SK-N-SH (cell line): ENCODE measurements at regions not wholly inside any gene's neighbourhood (a gene's known extent, or its start where the extent isn't known, plus 50 kb on each side); places are given as distances from the start of the nearest gene placed in this dataset.

Experiments used
- CTCF ChIA-PET: fragments of 300-600, 350-600 bp; formaldehyde crosslinking; extraction: SDS; loops from one replicate; lab custom pipeline; 2021; lab: Yijun Ruan, JAX
- POLR2A ChIA-PET: fragments of 350-600 bp; sonication (Branson Sonifier 250); formaldehyde crosslinking; extraction: SDS; loops from one replicate; lab custom pipeline; 2020; ENCODE audit warnings: antibody characterized with exemption, inconsistent platforms; lab: Yijun Ruan, JAX
- DNase-seq: peaks from one replicate; pipeline ENCODE4 v3.0.0; 2012
- H2AFZ ChIP-seq: fragments of 200-600 bp; sonication (generic); 2 replicates; pipeline ENCODE4 v1.8.1; 2016; ENCODE audit warnings: antibody characterized with exemption, mild to moderate bottlenecking, low read depth
- H3F3A ChIP-seq: fragments of 200-600 bp; sonication (generic); replicated peaks from 2 replicates; pipeline ENCODE3; 2016; ENCODE audit warnings: antibody characterized with exemption, mild to moderate bottlenecking; ENCODE audit not compliant: insufficient read depth
- H3K27ac ChIP-seq, 2 experiments: fragments of 200-500 bp in 1 of 2; fragments of 200-600 bp in 1 of 2; sonication (Bioruptor generic) in 1 of 2; sonication (generic), shearing (Covaris generic) in 1 of 2; 2 replicates each; pipeline versions ENCODE4 v1.5.1 to v1.6.1; 2014 to 2016; ENCODE audit warnings: low read depth in 2 of 2, inconsistent platforms in 1 of 2, low read length in 1 of 2, mild to moderate bottlenecking in 1 of 2, mixed read lengths in 1 of 2
- H3K27me3 ChIP-seq: fragments of 200-600 bp; sonication (generic), shearing (Covaris generic); 2 replicates; pipeline ENCODE4 v1.6.1; 2016; ENCODE audit warnings: mixed run types; ENCODE audit not compliant: insufficient read depth
- H3K36me3 ChIP-seq, 2 experiments: fragments of 200-500 bp in 1 of 2; fragments of 200-600 bp in 1 of 2; sonication (Bioruptor generic) in 1 of 2; sonication (generic) in 1 of 2; replicated peaks in 1 of 2; 2 replicates each; pipeline versions ENCODE3 to v1.5.1; 2014 to 2016; ENCODE audit warnings: low read length in 1 of 2, mild to moderate bottlenecking in 1 of 2; ENCODE audit not compliant: insufficient read depth in 2 of 2, control insufficient read depth in 1 of 2
- H3K4me1 ChIP-seq, 2 experiments: fragments of 200-500 bp in 1 of 2; fragments of 200-600 bp in 1 of 2; sonication (Bioruptor generic) in 1 of 2; sonication (generic), shearing (Covaris generic) in 1 of 2; 2 replicates each; pipeline versions ENCODE4 v1.5.1 to v1.6.1; 2014 to 2016; ENCODE audit warnings: low read depth in 1 of 2, low read length in 1 of 2, mixed run types in 1 of 2; ENCODE audit not compliant: insufficient read depth in 2 of 2, control insufficient read depth in 1 of 2
- H3K4me2 ChIP-seq: fragments of 200-600 bp; sonication (generic), shearing (Covaris generic); 2 replicates; pipeline ENCODE4 v1.6.1; 2017; ENCODE audit warnings: mixed run types
- H3K4me3 ChIP-seq, 2 experiments: fragments of 200-500 bp in 1 of 2; fragments of 200-600 bp in 1 of 2; sonication (Bioruptor generic) in 1 of 2; sonication (generic), shearing (Covaris generic) in 1 of 2; 2 replicates each; pipeline versions ENCODE4 v1.5.1 to v1.8.1; 2014 to 2016; ENCODE audit warnings: low read depth in 2 of 2, inconsistent platforms in 1 of 2, low read length in 1 of 2, mild to moderate bottlenecking in 1 of 2, mixed read lengths in 1 of 2, moderate library complexity in 1 of 2
- H3K79me2 ChIP-seq: fragments of 200-600 bp; sonication (generic); 2 replicates; pipeline ENCODE4 v1.8.1; 2017; ENCODE audit warnings: mild to moderate bottlenecking; ENCODE audit not compliant: insufficient read depth
- H3K9ac ChIP-seq: fragments of 200-600 bp; sonication (generic); 2 replicates; pipeline ENCODE4 v1.6.1; 2017; ENCODE audit warnings: mixed run types
- H3K9me2 ChIP-seq: fragments of 200-600 bp; sonication (generic); 2 replicates; pipeline ENCODE4 v1.6.1; 2017; ENCODE audit warnings: mixed run types
- H3K9me3 ChIP-seq: fragments of 200-600 bp; sonication (generic); 2 replicates; pipeline ENCODE4 v1.6.1; 2017; ENCODE audit warnings: mixed run types, mild to moderate bottlenecking, moderate library complexity
- H4K20me1 ChIP-seq: fragments of 200-600 bp; sonication (generic); 2 replicates; pipeline ENCODE4 v1.6.1; 2017; ENCODE audit warnings: mild to moderate bottlenecking, mixed run types; ENCODE audit not compliant: insufficient read depth
- ELF1 ChIP-seq: IDR thresholded peaks from 2 replicates; pipeline ENCODE4 v1.4.0; 2012
- FOXJ3 ChIP-seq: sonication (generic); formaldehyde crosslinking; IDR thresholded peaks from 2 replicates; pipeline ENCODE4 v1.5.1; 2020; ENCODE audit warnings: mild to moderate bottlenecking, missing genetic modification reagents
- FOXM1 ChIP-seq: IDR thresholded peaks from 2 replicates; pipeline ENCODE4 v1.4.0; 2012; ENCODE audit warnings: low read depth, mild to moderate bottlenecking
- GATA2 ChIP-seq: sonication (generic); formaldehyde crosslinking; IDR thresholded peaks from 2 replicates; pipeline ENCODE4 v1.5.0; 2020; ENCODE audit warnings: mild to moderate bottlenecking, missing genetic modification reagents
- NFIC ChIP-seq: IDR thresholded peaks from 2 replicates; pipeline ENCODE4 v1.4.0; 2012; ENCODE audit warnings: borderline replicate concordance
- NRF1 ChIP-seq: IDR thresholded peaks from 2 replicates; pipeline ENCODE4 v1.6.1; 2012; ENCODE audit warnings: low read depth, mild to moderate bottlenecking, low read length
- RAD21 ChIP-seq: IDR thresholded peaks from 2 replicates; pipeline ENCODE4 v1.6.1; 2012; ENCODE audit warnings: mild to moderate bottlenecking, low read length
- RCOR1 ChIP-seq: fragments of 150-350 bp; IDR thresholded peaks from 2 replicates; pipeline ENCODE4 v1.6.1; 2017; ENCODE audit warnings: antibody characterized with exemption, low read length
- TAF1 ChIP-seq: IDR thresholded peaks from 2 replicates; pipeline ENCODE4 v1.6.1; 2012; ENCODE audit warnings: low read depth, mild to moderate bottlenecking, low read length, moderate library complexity, borderline replicate concordance
- TCF12 ChIP-seq: IDR thresholded peaks from 2 replicates; pipeline ENCODE4 v1.4.0; 2012
- TEAD4 ChIP-seq: IDR thresholded peaks from 2 replicates; pipeline ENCODE4 v1.4.0; 2012; ENCODE audit warnings: mild to moderate bottlenecking, borderline replicate concordance; ENCODE audit not compliant: insufficient read depth
- YY1 ChIP-seq: IDR thresholded peaks from 2 replicates; pipeline ENCODE4 v1.4.0; 2012; ENCODE audit warnings: low read depth, mild to moderate bottlenecking
- WGBS: methylation state at CpG from one replicate; pipeline ENCODE4 v1.1.6; 2017; ENCODE audit warnings: low lambda C conversion rate; 5-methylcytosine and 5-hydroxymethylcytosine counted together
- TF ChIP-seq, protein P1 (sequence below): IDR thresholded peaks from 2 replicates; pipeline ENCODE4 v1.6.1; 2012; ENCODE audit warnings: mild to moderate bottlenecking, low read depth, low read length, moderate library complexity
- TF ChIP-seq, protein P2 (sequence below): fragments of 200-600 bp; sonication (generic); IDR thresholded peaks from 2 replicates; pipeline ENCODE4 v1.6.1; 2017; ENCODE audit warnings: antibody characterized with exemption, mild to moderate bottlenecking, moderate library complexity
- TF ChIP-seq, protein P3 (sequence below): IDR thresholded peaks from 2 replicates; pipeline ENCODE4 v1.4.0; 2012; ENCODE audit warnings: low read depth

DNA sequence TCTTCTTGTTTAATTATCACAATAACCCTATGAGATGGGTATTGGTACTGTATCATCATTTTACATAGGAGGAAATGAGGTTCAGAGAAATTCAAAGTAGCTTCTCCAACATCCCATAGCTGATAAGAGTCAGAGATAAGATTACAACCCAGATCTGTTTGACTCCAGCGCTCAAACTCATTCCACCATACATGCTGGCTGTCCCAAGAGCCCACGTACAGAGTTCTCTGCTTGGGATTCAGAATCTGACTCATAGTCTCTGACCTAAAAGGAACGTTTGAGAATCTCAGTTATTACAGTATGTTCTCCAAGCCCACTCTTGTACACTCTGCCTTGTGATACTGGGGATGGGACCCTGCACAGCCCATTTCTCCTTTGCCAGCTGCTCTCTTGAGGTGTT, 90.2 kb downstream of the TMEM215 start (continued):
- TF ChIP-seq GATA2 (no peak), FOXJ3 (CRISPR knock-in tag) (no peak), TCF12 (no peak)
- TF ChIP-seq, protein P1, sequence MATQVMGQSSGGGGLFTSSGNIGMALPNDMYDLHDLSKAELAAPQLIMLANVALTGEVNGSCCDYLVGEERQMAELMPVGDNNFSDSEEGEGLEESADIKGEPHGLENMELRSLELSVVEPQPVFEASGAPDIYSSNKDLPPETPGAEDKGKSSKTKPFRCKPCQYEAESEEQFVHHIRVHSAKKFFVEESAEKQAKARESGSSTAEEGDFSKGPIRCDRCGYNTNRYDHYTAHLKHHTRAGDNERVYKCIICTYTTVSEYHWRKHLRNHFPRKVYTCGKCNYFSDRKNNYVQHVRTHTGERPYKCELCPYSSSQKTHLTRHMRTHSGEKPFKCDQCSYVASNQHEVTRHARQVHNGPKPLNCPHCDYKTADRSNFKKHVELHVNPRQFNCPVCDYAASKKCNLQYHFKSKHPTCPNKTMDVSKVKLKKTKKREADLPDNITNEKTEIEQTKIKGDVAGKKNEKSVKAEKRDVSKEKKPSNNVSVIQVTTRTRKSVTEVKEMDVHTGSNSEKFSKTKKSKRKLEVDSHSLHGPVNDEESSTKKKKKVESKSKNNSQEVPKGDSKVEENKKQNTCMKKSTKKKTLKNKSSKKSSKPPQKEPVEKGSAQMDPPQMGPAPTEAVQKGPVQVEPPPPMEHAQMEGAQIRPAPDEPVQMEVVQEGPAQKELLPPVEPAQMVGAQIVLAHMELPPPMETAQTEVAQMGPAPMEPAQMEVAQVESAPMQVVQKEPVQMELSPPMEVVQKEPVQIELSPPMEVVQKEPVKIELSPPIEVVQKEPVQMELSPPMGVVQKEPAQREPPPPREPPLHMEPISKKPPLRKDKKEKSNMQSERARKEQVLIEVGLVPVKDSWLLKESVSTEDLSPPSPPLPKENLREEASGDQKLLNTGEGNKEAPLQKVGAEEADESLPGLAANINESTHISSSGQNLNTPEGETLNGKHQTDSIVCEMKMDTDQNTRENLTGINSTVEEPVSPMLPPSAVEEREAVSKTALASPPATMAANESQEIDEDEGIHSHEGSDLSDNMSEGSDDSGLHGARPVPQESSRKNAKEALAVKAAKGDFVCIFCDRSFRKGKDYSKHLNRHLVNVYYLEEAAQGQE: no peak

DNA sequence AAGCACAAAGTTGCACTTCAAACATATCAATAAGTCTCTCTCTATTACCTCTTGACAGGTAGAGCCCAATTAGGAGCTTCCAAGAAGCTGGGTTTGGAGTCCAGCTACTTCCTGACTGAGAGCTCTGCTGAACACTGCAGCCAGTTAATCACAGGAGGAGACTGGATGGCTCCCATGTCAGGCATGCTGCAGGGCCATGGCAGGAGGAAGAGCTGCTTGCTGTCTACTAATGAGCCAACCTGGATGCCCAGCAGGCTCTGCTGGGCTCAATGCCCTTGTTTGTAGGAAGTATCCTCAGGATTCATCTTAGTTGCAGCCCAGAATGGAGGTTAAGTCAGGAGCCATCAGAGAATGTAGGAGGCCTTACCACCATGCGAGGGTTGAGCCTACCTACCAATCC, 91.9 kb downstream of the TMEM215 start:
- POLR2A ChIA-PET: no interaction called here
- Histone ChIP-seq H4K20me1 (no peaks in the 10 kb centered on the region), H3K79me2 (no peaks in the 10 kb centered on the region), H3K9me3 (no peaks in the 10 kb centered on the region), H3K36me3 (no peaks in the 10 kb centered on the region), H3K4me3 (no peak overlapping the region), H3F3A (no peaks in the 10 kb centered on the region), H3K27me3 (no peaks in the 10 kb centered on the region), H3K4me1 (no peaks in the 10 kb centered on the region; a peak in 1 of 4 replicates), H3K27ac (no peak overlapping the region), H3K9me2 (no peaks in the 10 kb centered on the region), H3K9ac (no peak overlapping the region), H3K4me2 (no peak overlapping the region), H2AFZ (no peak overlapping the region)
- TF ChIP-seq, protein P2, sequence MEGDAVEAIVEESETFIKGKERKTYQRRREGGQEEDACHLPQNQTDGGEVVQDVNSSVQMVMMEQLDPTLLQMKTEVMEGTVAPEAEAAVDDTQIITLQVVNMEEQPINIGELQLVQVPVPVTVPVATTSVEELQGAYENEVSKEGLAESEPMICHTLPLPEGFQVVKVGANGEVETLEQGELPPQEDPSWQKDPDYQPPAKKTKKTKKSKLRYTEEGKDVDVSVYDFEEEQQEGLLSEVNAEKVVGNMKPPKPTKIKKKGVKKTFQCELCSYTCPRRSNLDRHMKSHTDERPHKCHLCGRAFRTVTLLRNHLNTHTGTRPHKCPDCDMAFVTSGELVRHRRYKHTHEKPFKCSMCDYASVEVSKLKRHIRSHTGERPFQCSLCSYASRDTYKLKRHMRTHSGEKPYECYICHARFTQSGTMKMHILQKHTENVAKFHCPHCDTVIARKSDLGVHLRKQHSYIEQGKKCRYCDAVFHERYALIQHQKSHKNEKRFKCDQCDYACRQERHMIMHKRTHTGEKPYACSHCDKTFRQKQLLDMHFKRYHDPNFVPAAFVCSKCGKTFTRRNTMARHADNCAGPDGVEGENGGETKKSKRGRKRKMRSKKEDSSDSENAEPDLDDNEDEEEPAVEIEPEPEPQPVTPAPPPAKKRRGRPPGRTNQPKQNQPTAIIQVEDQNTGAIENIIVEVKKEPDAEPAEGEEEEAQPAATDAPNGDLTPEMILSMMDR: no peak
- TF ChIP-seq FOXJ3 (CRISPR knock-in tag) (no peak), GATA2 (no peak), RCOR1 (no peak), ELF1 (no peak), YY1 (no peak), TEAD4 (no peak), NRF1 (no peak), FOXM1 (no peak), TAF1 (no peak), NFIC (no peak), RAD21 (no peak)
- TF ChIP-seq, protein P3, sequence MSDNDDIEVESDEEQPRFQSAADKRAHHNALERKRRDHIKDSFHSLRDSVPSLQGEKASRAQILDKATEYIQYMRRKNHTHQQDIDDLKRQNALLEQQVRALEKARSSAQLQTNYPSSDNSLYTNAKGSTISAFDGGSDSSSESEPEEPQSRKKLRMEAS: no peak
- TF ChIP-seq, protein P1: no peak
- WGBS: 73% methylated on average over 1 of the region's 1 CpG
- DNase-seq: no peak
- CTCF ChIA-PET: no interaction called here
